Caco-2 (cell line): ENCODE measurements at regions not wholly inside any gene's neighbourhood (a gene's known extent, or its start where the extent isn't known, plus 50 kb on each side); places are given as distances from the start of the nearest gene placed in this dataset.

Experiments used
- BruUV-seq: library from RNA; stranded (reverse); fragments of 400-500 nt; replicated peaks from 2 replicates; lab custom pipeline; 2021; lab: Mats Ljungman, UMichigan
- CTCF ChIA-PET: fragments of 300-600 bp; sonication (Branson Sonifier 250); formaldehyde crosslinking; loops from one replicate; lab custom pipeline; 2022; ENCODE audit warnings: antibody characterized with exemption; lab: Charles Lee
- POLR2A ChIA-PET: fragments of 300-600 bp; sonication (Branson Sonifier 250); formaldehyde crosslinking; loops from one replicate; lab custom pipeline; 2022; ENCODE audit warnings: antibody characterized with exemption; lab: Charles Lee
- DNase-seq, 2 experiments: peaks; one replicate each; pipeline versions ENCODE4 v3.0.0 to v3.0.0-alpha.2; 2020 to 2022
- H3K27me3 ChIP-seq: replicated peaks from 2 replicates; pipeline ENCODE4 v1.6.0; 2011; ENCODE audit warnings: low read length; ENCODE audit not compliant: control insufficient read depth, insufficient read depth
- H3K36me3 ChIP-seq: 2 replicates; pipeline ENCODE4 v1.5.1; 2011; ENCODE audit warnings: low read length; ENCODE audit not compliant: control insufficient read depth, insufficient read depth
- H3K4me1 ChIP-seq: fragments of 250-450 bp; sonication (Bioruptor Pico); 2 replicates; pipeline ENCODE4 v1.5.1; 2020; ENCODE audit warnings: mild to moderate bottlenecking
- H3K4me3 ChIP-seq: 2 replicates; pipeline ENCODE4 v1.5.1; 2011; ENCODE audit warnings: low read depth, mild to moderate bottlenecking, control low read depth, low read length
- H3K9me3 ChIP-seq: fragments of 250-450 bp; sonication (Bioruptor Pico); 2 replicates; pipeline ENCODE4 v1.5.1; 2020; ENCODE audit warnings: mild to moderate bottlenecking, moderate library complexity
- H3K27ac Mint-ChIP-seq: one replicate; pipeline ENCODE4 v1.8.0; 2022; ENCODE audit warnings: mixed read lengths; ENCODE audit not compliant: unreplicated experiment
- H3K27me3 Mint-ChIP-seq: one replicate; pipeline ENCODE4 v1.8.0; 2022; ENCODE audit warnings: mixed read lengths; ENCODE audit not compliant: insufficient read depth, unreplicated experiment
- H3K36me3 Mint-ChIP-seq: one replicate; pipeline ENCODE4 v1.8.0; 2022; ENCODE audit warnings: mild to moderate bottlenecking, mixed read lengths; ENCODE audit not compliant: insufficient read depth, unreplicated experiment
- H3K4me1 Mint-ChIP-seq: one replicate; pipeline ENCODE4 v1.8.0; 2022; ENCODE audit warnings: low read depth, mixed read lengths; ENCODE audit not compliant: unreplicated experiment
- H3K4me3 Mint-ChIP-seq: one replicate; pipeline ENCODE4 v1.8.0; 2022; ENCODE audit warnings: mild to moderate bottlenecking, moderate library complexity, mixed read lengths; ENCODE audit not compliant: unreplicated experiment
- H3K9me3 Mint-ChIP-seq: one replicate; pipeline ENCODE4 v1.8.0; 2022; ENCODE audit warnings: mixed read lengths; ENCODE audit not compliant: unreplicated experiment
- intact Hi-C: fragments of 100-400 bp; cut with micrococcal nuclease; formaldehyde crosslinking; loops from one replicate; pipeline ENCODE4 v1.10.0; 2022; ENCODE audit not compliant: unreplicated experiment
- TF ChIP-seq, protein P1 (sequence below), 2 experiments: fragments of 200-600 bp in 1 of 2; IDR thresholded peaks; 1 replicate in 1 of 2; 2 replicates in 1 of 2; pipeline versions ENCODE4 v1.5.1 to v1.8.0; 2011 to 2022; ENCODE audit warnings: antibody characterized with exemption in 1 of 2, control low read depth in 1 of 2, inconsistent platforms in 1 of 2, low read depth in 1 of 2, low read length in 1 of 2, mild to moderate bottlenecking in 1 of 2, moderate library complexity in 1 of 2; ENCODE audit not compliant: insufficient read depth in 1 of 2, severe bottlenecking in 1 of 2, unreplicated experiment in 1 of 2

DNA sequence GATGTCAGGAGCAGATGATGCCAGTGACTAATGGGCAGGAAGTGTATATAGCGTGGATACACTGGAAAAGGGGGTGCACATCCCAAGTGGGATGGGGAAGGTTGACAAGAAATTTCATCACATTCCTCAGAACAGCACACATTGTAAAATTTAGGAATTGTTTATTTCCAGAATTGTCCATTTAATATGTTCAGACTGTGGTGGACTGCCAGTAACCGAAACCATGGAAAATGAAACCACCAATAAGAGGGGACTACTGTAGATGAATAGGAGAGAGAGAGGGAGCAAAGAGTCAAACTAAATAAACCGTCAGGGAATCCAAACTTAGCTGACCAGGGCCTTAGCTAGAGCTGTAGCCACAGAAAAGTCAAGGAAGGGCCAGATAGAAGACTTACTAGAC, 164.4 kb upstream of the PRDM1 start:
- intact Hi-C loops = no loop called here
- no peak for DNase-seq
- Histone ChIP-seq H3K36me3 (no peaks in the 10 kb centered on the region), H3K9me3 (no peaks in the 10 kb centered on the region), H3K27me3 (no peaks in the 10 kb centered on the region), H3K4me1 (no peaks in the 10 kb centered on the region), H3K4me3 (no peak overlapping the region)
- Mint-ChIP-seq H3K9me3 (peaks cover 28% of the 10 kb centered on the region), H3K4me1 (no peaks in the 10 kb centered on the region), H3K4me3 (no peak overlapping the region), H3K27ac (no peak overlapping the region), H3K36me3 (no peaks in the 10 kb centered on the region), H3K27me3 (no peaks in the 10 kb centered on the region)
- ChIA-PET CTCF (interaction anchor here (0.6 kb wide), 1 partner anchor 46 kb away, joined by 3 read pairs; no protein-coding TSS in a partner anchor), POLR2A (no interaction called here)
- TF ChIP-seq, protein P1, sequence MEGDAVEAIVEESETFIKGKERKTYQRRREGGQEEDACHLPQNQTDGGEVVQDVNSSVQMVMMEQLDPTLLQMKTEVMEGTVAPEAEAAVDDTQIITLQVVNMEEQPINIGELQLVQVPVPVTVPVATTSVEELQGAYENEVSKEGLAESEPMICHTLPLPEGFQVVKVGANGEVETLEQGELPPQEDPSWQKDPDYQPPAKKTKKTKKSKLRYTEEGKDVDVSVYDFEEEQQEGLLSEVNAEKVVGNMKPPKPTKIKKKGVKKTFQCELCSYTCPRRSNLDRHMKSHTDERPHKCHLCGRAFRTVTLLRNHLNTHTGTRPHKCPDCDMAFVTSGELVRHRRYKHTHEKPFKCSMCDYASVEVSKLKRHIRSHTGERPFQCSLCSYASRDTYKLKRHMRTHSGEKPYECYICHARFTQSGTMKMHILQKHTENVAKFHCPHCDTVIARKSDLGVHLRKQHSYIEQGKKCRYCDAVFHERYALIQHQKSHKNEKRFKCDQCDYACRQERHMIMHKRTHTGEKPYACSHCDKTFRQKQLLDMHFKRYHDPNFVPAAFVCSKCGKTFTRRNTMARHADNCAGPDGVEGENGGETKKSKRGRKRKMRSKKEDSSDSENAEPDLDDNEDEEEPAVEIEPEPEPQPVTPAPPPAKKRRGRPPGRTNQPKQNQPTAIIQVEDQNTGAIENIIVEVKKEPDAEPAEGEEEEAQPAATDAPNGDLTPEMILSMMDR (IDR thresholded peaks at IDR 0.05; ENCODE audit: insufficient read depth in 1 of 2, low read depth in 1 of 2, low read length in 1 of 2, severe bottlenecking in 1 of 2, unreplicated experiment in 1 of 2) = no peak
- no TSS peak for BruUV-seq

DNA sequence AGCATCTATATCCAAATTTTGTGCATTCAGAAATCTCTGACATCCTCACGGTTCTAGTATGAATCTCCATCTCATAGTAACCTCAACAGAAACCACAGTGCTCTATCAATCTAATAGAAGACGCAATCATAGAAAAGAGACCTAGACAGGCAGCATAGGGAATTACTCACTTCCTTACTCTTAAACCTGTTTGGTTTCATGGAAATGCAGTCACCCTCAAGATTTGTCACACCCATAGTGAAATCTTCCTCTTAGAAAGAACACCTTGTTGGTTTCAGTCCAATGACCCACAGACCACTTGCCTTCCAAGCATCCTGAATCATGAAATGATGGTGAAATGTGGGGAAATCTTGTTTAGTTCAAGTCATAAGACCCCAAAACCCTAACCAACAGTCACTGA, 166.1 kb upstream of the PRDM1 start:
- no TSS peak for BruUV-seq
- H3K36me3 Mint-ChIP-seq = no peaks in the 10 kb centered on the region
- H3K4me1 Mint-ChIP-seq = no peaks in the 10 kb centered on the region
- H3K4me1 ChIP-seq = no peaks in the 10 kb centered on the region
- ChIA-PET POLR2A (no interaction called here), CTCF (no interaction called here)
- no peak overlapping the region for H3K27ac Mint-ChIP-seq
- no peaks in the 10 kb centered on the region for H3K36me3 ChIP-seq
- no peaks in the 10 kb centered on the region for H3K27me3 Mint-ChIP-seq
- intact Hi-C loops = no loop called here
- TF ChIP-seq, protein P1 (IDR thresholded peaks at IDR 0.05; ENCODE audit: insufficient read depth in 1 of 2, low read depth in 1 of 2, low read length in 1 of 2, severe bottlenecking in 1 of 2, unreplicated experiment in 1 of 2) = no peak
- H3K27me3 ChIP-seq = no peaks in the 10 kb centered on the region
- H3K4me3 ChIP-seq = no peak overlapping the region
- no peak for DNase-seq
- H3K4me3 Mint-ChIP-seq = no peak overlapping the region
- no peaks in the 10 kb centered on the region for H3K9me3 ChIP-seq
- peaks cover 28% of the 10 kb centered on the region for H3K9me3 Mint-ChIP-seq

DNA sequence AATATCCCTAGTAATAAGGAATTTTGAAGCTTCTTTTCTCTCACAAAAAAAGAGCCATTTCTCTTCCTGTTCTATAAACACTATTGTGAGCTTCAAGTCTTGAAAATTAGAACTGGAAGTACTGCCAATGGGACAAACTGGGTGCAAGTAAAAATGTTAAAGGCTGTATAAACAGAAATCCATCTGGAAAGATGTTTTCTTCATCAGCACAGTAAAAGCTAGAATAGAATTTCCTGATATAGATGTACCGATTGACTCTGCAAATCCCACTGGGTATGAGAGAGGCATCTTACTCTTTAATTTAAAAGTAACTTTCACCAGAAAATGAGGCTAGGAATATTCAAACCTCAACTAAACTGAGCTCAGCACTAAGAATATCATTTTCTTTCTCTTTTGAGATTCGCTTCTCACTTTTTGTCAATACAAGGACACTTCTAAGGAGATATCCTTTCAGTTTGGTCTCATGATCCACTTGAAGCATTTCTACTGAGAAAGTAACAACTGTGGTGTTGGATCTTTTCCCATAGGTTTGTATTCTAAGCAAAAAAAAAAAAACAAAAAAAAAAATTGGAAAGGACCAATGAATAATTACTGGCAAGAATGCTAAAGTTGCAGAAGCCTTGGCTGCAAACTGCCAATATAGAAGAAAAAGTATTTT, 169.0 kb upstream of the PRDM1 start:
- CTCF ChIA-PET = no interaction called here
- no TSS peak for BruUV-seq
- Mint-ChIP-seq H3K9me3 (peaks cover 5% of the 10 kb centered on the region), H3K27ac (no peak overlapping the region), H3K36me3 (no peaks in the 10 kb centered on the region), H3K4me3 (no peak overlapping the region), H3K27me3 (no peaks in the 10 kb centered on the region), H3K4me1 (no peaks in the 10 kb centered on the region)
- no peaks in the 10 kb centered on the region for H3K27me3 ChIP-seq
- no peaks in the 10 kb centered on the region for H3K36me3 ChIP-seq
- H3K9me3 ChIP-seq = 0 out of 2 replicates have a peak, but pooled peaks cover 7% of the 10 kb centered on the region
- intact Hi-C loops = no loop called here
- H3K4me3 ChIP-seq = no peak overlapping the region
- POLR2A ChIA-PET = interaction anchor here (0.6 kb wide), 1 partner anchor 23 kb away, joined by 4 read pairs; no protein-coding TSS in a partner anchor
- no peak for DNase-seq
- TF ChIP-seq, protein P1 (IDR thresholded peaks at IDR 0.05; ENCODE audit: insufficient read depth in 1 of 2, low read depth in 1 of 2, low read length in 1 of 2, severe bottlenecking in 1 of 2, unreplicated experiment in 1 of 2) = no peak
- H3K4me1 ChIP-seq = no peaks in the 10 kb centered on the region
